Medulla oblongata (tissue), 1 donor: ENCODE measurements at regions not wholly inside any gene's neighbourhood (a gene's known extent, or its start where the extent isn't known, plus 50 kb on each side); places are given as distances from the start of the nearest gene placed in this dataset.

Experiments
- DNase-seq: peaks from one replicate; pipeline ENCODE4 v3.0.0-alpha.2; 2015; ENCODE audit errors: extremely low spot score

GRCh38 chr9:79962836-79963235 is 391.1 kb downstream of the TLE4 start:
- DNase-seq: no peak

- no peak for DNase-seq
Measured at GRCh38 chr9:79962150-79962549, 390.4 kb downstream of the TLE4 start.

- DNase-seq: no peak
Measured at GRCh38 chr9:79955300-79955699, 383.5 kb downstream of the TLE4 start.

- DNase-seq: no peak
Measured at GRCh38 chr9:79953908-79954307, 382.1 kb downstream of the TLE4 start.

- no peak for DNase-seq
Measured at GRCh38 chr9:79952401-79952800, 380.6 kb downstream of the TLE4 start.

GRCh38 chr9:79946712-79947111 is 374.9 kb downstream of the TLE4 start:
- peak; percentile 34 for DNase-seq

GRCh38 chr9:79945495-79945894 is 373.7 kb downstream of the TLE4 start:
- no peak for DNase-seq

- DNase-seq: no peak
Measured at GRCh38 chr9:79945016-79945415, 373.3 kb downstream of the TLE4 start.

- no peak for DNase-seq
Measured at GRCh38 chr9:79940919-79941318, 369.2 kb downstream of the TLE4 start.

GRCh38 chr9:79939819-79940218 is 368.1 kb downstream of the TLE4 start:
- peak; percentile 46 for DNase-seq

- no peak for DNase-seq
Measured at GRCh38 chr9:79936336-79936735, 364.6 kb downstream of the TLE4 start.

- DNase-seq: no peak
Measured at GRCh38 chr9:79929285-79929684, 357.5 kb downstream of the TLE4 start.

GRCh38 chr9:79928661-79929223 is 357.0 kb downstream of the TLE4 start:
- DNase-seq: no peak

GRCh38 chr9:79925326-79925725 is 353.6 kb downstream of the TLE4 start:
- DNase-seq: no peak

GRCh38 chr9:79924836-79925235 is 353.1 kb downstream of the TLE4 start:
- DNase-seq: no peak

- DNase-seq: no peak
Measured at GRCh38 chr9:79917421-79917820, 345.7 kb downstream of the TLE4 start.

GRCh38 chr9:79913867-79914266 is 342.1 kb downstream of the TLE4 start:
- DNase-seq: no peak

GRCh38 chr9:79912318-79913070 is 340.7 kb downstream of the TLE4 start:
- no peak for DNase-seq

- DNase-seq: no peak
Measured at GRCh38 chr9:79911724-79912123, 340.0 kb downstream of the TLE4 start.

GRCh38 chr9:79902825-79903600 is 331.2 kb downstream of the TLE4 start:
- no peak for DNase-seq

GRCh38 chr9:79900754-79901153 is 329.0 kb downstream of the TLE4 start:
- no peak for DNase-seq

GRCh38 chr9:79896390-79896980 is 324.7 kb downstream of the TLE4 start:
- no peak for DNase-seq

- no peak for DNase-seq
Measured at GRCh38 chr9:79895232-79895631, 323.5 kb downstream of the TLE4 start.
